ENCODE measurements at regions not wholly inside any gene's neighbourhood (a gene's known extent, or its start where the extent isn't known, plus 50 kb on each side); places are given as distances from the start of the nearest gene placed in this dataset.

GRCh38 chr6:19638931-19639330, 198.2 kb upstream of the ID4 start:
- DNase-seq: no peak

GRCh38 chr6:19643287-19643686, 193.9 kb upstream of the ID4 start:
- DNase-seq: no peak

- DNase-seq: no peak
Observed at GRCh38 chr6:19643713-19644112, 193.5 kb upstream of the ID4 start.

GRCh38 chr6:19655744-19656143, 181.4 kb upstream of the ID4 start:
- DNase-seq: no peak

GRCh38 chr6:19660123-19660910, 176.9 kb upstream of the ID4 start:
- no peak for DNase-seq

GRCh38 chr6:19662911-19663310, 174.3 kb upstream of the ID4 start:
- no peak for DNase-seq

GRCh38 chr6:19663479-19663878, 173.7 kb upstream of the ID4 start:
- no peak for DNase-seq

- no peak for DNase-seq
Observed at GRCh38 chr6:19664050-19664449, 173.1 kb upstream of the ID4 start.

- DNase-seq: no peak
Observed at GRCh38 chr6:19664878-19665612, 172.1 kb upstream of the ID4 start.

- DNase-seq: no peak
Observed at GRCh38 chr6:19665613-19665909, 171.6 kb upstream of the ID4 start.

GRCh38 chr6:19668710-19669109, 168.5 kb upstream of the ID4 start:
- DNase-seq: no peak

GRCh38 chr6:19669206-19669605, 168.0 kb upstream of the ID4 start:
- no peak for DNase-seq

- no peak for DNase-seq
Observed at GRCh38 chr6:19682859-19683258, 154.3 kb upstream of the ID4 start.

GRCh38 chr6:19690325-19691075, 146.7 kb upstream of the ID4 start:
- no peak for DNase-seq

GRCh38 chr6:19691465-19692167, 145.6 kb upstream of the ID4 start:
- DNase-seq: no peak

- DNase-seq: no peak
Observed at GRCh38 chr6:19692506-19693298, 144.5 kb upstream of the ID4 start.

- DNase-seq: no peak
Observed at GRCh38 chr6:19694697-19695096, 142.5 kb upstream of the ID4 start.

GRCh38 chr6:19697744-19698290, 139.4 kb upstream of the ID4 start:
- no peak for DNase-seq

GRCh38 chr6:19699932-19700331, 137.2 kb upstream of the ID4 start:
- DNase-seq: no peak

- no peak for DNase-seq
Observed at GRCh38 chr6:19705606-19706005, 131.6 kb upstream of the ID4 start.

- no peak for DNase-seq
Observed at GRCh38 chr6:19712012-19712688, 125.0 kb upstream of the ID4 start.
